HG03066 (cell line): ENCODE measurements at regions not wholly inside any gene's neighbourhood (a gene's known extent, or its start where the extent isn't known, plus 50 kb on each side); places are given as distances from the start of the nearest gene placed in this dataset.
"Not testable (repeated sequence)": the region's sequence is repeated elsewhere in the genome, so short reads cannot be mapped to it uniquely, and the experiment has no call there.

ENCODE experiments used
- ATAC-seq: cut with Tn5 transposase; IDR thresholded peaks from one replicate; pipeline ENCODE4 v1.9.1; 2021; ENCODE audit warnings: low read depth; ENCODE audit not compliant: unreplicated experiment

DNA sequence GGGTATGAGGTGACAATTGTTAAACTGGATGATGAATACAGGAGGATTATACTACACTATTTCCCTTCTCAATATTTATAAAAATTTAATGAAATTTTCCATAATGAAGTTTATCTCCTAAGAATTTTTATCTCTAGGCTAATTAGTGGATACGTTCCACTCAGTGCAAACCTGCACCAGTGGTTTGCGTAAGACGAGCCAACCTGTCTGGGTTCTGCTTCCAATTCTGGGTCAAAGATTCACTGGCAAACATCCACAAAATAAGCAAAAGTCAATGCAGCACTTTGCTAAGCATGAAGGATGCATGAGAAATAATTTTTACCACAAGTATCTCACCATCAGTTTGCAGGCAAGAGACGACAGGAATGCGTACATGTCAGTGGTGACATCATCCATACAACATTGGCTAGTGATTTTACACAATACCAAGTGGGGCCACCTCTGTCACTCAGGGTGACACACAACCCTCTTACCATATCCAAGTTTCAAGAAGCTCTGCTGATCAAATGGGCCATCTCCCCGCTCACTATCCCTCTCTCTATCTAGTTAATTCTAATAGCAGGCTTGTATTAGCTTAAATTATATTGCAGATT, 51.7 kb downstream of the FAM50B start:
- ATAC-seq = no peak

DNA sequence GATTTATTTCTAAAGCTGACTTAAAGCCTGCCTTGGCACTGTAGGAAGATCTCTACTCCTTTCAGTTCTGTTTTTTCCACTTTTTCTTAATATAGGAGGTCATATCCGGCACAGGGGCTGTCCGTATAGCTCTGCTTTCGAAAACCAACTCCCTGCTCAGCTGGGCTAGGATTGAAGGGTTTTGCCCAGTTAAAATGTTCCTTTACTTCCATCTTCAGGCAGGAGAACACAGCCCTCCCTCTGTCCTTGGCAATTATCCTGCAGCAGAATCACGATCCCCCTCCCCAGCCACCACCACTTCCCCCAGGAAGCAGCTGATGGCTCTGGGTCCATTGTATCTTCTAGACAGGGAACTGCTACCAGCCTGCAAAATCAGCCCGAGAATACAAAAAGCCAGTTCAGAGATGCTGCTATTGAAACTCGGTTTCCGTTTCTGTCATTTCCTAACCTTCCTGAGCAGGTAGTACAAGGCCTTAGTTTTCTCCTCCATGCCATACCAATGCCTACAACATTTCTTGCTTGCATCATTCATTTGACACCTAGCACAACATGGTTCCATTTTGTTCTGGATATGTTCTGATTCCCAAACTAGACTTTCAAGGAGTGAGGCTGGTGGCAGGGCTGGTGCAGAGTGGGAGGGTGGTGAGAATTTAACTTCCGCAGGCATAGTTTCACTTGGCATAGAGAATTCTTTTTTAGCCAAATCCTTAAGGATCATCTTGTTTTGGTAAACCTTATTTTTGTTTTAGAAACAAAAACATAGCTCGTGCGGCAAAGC, 53.9 kb downstream of the FAM50B start:
- no peak for ATAC-seq

DNA sequence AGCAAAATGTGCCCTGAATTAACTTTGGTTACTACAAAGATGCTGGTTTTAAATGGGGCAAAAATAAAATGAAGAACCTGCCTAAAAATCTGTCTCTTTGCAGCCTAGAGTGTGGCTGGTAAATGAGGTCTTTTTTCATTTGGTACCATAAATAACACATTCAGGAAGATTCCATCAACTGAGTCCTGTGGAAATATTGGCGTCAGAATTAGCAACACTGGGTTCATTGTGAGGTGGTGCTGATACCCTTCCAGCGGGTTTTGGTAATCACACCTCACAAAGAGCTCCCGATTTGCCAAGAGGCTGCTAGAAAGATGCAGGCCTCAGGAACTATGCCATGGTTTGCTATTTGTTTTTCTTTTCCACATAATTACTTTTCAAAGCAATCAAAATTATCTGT, 55.3 kb downstream of the FAM50B start:
- ATAC-seq = no peak

DNA sequence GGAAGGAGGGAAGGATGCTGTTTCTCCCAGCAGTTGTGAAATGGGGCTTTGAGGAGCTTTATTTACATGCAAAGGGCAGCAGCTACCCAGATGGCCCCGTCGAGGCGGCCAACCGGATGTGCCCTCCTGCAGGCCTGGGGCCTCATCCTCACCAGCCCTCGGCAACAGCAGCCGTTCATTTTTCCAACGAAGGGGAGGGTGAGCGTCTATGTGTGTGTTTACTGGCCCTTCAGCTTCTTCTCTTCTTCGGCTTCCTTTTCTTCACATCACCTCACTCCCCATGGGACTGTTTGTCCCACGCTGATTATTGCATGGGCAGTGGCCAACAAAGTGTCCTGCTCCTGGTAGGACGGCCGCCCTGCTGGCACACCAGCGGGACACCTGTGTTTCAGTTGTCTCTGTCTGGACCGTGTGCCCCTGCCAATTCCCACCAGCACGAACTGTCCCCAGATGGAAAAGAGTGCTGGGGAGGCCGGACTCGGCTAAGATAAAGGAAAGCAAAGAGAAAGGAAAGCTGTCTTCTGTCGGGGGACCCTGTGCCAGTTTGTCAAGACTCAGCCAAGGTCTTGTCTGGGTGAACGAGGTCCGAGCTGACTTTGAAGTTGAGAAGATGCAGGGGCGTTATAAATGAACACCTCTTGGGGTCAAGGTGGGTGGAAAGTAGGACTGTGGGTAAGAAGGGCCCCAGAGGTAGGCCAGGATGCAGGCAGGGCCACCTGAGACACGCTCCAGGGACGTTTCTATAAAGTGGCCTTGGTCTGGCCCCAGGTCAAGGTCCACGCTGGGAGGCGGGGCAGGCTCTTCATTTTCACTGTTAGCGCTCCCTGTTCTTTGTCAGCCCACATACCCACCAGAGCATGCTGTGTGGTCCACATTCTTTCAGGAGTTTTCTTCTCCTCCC, 57.0 kb downstream of the FAM50B start:
- no peak for ATAC-seq

DNA sequence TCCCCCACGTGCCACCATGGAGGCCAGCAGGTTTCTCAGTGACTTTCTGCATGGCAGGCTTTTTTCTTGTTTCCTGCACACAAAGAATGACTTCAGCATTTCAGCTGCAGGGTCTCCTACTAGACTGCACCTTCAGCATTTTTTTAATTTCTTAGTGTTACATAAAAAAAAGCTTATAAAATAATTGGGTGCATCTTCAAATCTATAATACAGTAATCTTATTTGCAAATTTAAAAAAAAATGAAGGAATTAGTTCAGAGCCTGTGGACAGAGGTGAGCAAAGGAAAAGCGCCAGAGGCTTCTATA, 57.6 kb downstream of the FAM50B start:
- ATAC-seq = no peak

DNA sequence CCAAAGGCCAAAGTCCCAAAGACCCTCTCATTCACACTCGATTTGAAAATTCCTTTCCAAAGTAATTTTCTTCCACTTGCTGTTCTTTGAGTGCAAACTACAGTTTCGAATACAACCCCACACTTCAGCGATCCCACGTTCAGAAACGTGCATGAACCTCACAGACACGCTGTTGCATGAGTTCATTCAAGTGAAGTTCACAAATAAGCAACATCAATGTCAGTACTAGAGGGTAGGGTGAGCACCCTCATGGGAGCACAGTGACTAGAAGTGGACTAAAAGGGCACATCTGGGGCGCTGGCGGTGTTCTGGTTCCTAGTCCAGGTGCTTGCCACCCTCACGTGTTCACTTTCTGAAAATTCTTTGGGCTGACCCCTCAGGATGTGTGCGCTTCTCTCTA, 59.0 kb downstream of the FAM50B start:
- ATAC-seq = no peak

DNA sequence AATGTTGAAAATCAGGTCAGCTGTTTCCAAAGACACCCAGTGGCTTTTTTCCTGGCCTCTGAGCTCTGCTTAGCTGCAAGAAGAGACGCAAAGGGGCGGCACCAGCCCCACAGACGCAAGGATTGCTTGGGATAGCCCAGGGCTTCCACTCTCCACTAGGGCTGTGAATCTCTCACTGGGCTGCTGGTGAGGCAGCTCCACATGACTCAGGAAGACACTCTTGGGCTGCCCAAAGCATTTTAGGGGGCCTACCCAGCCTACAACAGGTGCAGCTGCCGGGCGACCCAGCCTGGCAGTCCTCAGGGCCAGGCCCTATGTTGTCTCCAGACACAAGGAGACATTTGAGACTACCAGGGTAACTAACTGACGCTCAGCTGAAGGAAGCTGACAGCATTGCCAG, 59.8 kb downstream of the FAM50B start:
- no peak for ATAC-seq

DNA sequence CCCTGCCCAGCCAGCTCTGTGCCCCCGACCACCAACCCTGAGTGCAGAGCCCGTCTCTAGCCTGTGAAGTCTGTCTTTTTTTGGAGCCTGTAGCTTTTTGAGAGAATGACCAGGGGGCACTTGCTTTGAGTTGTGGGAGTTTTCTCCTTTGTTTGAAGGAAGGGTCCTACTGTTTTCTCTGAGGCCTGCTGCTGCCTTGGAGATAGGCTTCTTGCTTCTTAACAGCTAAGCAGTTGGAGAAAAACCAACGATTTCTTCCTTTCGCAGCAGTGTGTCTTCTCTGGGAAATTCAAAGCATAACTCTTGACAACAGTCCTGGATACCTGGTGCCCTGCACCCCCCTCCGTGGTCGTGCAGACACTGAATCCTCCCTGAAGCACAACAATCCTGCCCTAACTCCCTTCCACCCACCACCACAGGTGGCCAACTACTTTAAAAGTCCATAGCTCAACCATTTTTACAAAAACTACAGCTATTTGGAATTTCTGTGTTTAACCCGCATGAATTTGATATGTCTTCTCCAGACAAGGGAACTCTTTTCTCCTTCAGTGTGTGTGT, 61.0 kb downstream of the FAM50B start:
- ATAC-seq = no peak

DNA sequence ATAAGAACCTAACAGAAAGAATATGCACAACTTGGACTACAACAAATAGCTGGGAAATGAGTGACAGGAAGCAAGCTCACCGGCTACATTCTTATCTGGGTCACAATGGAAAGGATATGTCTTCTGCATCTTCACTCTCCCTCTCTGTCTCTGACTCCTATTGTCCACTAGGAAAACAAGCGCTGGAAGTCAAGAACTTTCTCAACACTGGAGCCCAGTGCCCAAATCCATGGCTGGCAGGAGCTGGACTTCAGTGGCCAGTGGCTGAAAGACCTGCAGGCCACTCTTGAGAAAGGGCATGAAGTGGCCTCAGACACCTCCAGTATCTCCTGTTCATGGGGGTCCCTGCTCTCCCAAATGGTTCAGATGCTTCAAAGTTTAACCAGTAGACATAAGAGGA, 62.0 kb downstream of the FAM50B start:
- no peak for ATAC-seq

DNA sequence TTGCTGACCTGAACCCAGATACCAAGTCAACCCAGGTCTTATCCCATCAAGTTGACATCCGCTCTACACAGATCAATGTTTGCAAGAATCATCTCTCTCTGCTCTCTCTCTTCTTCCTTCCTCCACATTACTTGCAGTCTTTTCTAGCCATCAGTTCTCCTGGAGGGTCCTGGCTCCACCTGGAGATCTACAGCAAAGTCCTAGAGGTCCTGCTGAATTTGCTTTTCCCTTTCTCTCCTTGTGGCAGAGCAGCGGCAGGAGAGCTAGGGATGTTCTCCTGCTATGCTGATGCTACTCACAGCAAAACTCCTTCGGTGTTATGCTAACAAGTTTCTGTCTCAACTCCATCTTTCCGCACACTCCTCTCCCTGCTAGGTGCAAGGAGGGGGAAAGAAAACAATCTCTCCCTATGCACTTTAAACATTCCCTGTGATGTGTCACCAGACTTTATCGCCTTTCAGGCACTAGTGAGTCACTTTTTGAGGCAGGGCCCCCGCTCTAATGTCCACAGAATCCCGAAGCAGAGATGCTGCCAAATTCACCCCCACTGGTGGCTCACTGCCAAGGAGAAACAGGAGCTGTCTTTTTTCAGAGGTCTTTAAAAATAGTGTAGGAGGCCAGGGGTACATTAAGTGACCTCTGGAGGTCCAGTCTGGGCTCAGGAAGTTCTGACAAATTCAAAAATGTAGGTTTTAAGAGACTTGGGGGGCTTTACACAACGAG, 62.6 kb downstream of the FAM50B start:
- no peak for ATAC-seq

DNA sequence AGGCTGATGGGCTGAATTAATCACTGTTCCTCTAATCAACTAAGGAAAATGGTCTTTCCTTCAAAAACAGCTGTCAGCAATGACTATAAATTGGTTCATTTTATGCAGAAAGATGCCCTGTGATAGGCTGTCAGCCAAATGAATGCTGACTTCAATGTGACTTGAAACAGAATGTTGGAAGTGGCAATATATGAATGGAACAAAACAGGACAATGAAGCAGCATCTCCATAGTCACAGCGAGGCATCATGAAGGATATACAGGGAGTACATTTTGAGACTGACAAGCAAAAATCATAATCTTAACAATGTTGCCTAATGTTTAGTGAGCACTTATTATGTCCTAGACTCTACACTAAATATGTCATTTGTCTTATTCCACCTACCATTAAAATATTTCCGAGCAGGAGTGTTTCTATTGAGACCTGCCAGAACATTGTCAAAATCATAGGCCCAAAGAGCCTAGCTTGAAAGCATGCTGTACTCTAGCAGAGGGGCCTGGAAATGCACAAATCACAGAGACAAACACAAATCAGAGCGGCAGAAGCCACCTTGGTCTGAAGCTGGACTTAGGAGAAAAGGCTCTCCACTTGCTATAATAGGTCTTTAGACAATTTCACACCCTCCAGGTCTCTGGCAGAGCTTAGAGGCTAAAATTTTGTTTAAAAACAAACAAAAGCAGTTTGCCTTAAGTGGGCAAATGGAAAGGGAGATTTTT, 63.3 kb downstream of the FAM50B start:
- ATAC-seq = no peak

DNA sequence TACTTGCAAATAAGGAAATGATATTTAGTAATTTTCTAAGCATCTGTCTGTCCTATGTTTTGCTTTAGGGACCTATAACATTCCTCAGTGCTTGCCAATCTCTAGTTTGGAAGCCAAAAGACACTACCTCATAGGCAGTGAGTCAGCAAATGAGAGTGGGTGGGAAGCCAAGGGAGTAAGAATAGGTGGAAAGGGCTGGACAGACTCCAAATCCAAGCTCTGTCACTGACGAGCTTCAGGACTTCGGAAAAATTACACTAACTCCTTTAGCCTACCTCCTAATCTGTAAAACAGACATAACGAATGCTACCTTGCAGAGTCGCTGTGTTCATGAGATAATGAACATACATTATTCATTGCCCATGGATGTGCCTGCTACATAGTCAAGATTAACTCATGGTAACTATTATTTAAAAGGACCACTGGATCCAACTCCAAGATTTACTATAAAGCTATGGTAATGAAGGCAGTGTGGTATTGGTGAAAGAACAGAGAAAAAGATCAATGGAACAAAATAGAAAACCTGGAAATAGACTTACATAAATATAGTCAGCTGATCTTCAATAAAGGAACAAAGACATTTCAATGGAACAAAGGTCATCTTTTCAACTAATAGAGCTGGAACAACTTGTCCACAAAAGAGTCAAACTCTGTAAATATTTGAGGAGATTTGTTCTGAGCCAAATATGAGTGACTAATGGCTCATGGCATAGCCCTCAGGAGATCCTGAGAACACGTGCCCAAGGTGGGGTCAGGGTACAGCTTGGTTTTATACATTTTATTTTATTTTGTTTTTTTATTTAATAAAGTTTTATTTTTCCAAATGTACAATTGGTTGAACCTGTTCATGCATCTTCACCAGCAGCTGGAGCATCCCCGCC, 64.1 kb downstream of the FAM50B start:
- ATAC-seq = no peak

DNA sequence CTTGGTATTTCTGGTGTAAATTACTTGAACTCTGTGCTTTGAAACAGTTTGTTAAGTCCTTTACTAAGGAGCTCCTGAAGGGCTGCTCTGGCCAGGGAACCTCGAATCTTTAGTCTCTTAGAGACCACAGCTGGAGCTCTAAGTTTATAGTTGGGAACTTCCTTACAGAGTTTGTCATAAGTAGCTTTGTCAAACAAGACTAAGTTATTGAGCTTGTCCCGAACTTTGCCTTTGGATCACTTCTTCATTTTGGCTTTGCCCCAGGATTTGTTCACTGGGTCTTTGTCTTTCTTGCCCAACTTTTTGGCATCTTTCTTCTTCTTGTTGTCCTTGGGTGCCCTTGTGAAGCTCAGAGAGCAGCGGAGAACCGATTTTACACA, 64.8 kb downstream of the FAM50B start:
- no peak for ATAC-seq

DNA sequence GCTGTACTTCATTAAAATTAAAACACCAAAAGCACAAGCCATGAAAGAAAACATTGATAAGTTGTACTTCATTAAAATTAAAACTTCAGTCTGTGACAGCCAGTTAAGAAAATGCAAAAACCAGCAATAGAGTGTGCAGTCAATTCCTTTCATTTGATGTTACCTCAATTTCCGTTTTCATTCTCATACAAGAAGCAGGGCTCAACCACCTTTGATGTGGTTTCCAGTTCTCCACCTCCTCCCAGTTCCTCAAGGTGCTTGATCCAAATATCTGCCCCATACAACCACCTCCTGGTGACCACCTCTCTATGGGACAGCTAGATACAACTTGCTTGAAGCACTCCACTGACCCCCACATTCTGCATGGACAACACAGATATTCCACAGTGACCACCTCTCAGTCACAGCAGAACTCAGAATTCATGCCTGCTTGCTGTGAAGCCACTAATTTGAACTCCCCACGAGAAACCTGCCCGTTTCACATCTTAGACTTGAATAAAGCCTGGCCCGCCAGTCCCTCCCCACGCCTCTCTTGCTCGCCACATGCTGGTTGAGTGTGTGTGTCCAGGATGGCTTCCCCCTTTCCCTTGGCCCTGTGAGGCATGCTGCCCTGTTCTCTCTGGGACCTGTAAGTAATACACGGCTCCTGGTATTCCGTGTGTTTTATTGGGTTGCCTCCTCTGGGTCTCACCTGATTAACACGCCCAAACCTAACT, 66.1 kb downstream of the FAM50B start:
- no peak for ATAC-seq

DNA sequence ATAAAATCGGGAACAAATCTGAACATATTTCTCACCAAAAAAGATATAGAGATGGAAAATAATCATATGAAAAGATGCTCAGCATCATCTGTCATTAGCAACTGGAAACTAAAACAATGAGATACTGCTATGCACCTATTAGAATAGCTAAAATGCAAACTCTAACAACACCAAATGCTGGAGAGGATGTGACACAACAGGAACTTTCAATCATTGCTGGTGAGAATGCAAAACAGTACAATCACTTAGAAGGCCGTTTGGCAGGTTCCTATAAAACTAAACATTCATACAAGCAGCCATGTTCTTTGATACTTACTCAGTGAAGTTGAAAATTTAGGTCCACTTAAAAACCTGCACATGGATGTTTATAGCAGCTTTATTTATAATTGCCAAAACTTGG, 67.0 kb downstream of the FAM50B start:
- ATAC-seq = no peak

DNA sequence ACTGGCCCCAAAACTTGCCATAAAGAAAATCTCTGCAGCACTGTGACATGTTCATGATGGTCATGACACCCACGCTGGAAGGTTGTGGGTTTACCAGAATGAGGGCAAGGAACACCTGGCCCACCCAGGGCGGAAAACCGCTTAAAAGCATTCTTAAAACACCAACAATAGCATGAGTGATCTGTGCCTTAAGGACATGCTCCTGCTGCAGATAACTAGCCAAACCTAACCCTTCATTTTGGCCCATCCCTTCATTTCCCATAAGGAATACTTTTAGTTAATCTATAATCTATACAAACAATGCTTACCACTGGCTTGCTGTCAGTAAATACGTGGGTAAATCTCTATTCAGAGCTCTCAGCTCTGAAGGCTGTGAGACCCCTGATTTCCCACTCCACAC, 67.6 kb downstream of the FAM50B start:
- ATAC-seq = not testable (repeated sequence)

DNA sequence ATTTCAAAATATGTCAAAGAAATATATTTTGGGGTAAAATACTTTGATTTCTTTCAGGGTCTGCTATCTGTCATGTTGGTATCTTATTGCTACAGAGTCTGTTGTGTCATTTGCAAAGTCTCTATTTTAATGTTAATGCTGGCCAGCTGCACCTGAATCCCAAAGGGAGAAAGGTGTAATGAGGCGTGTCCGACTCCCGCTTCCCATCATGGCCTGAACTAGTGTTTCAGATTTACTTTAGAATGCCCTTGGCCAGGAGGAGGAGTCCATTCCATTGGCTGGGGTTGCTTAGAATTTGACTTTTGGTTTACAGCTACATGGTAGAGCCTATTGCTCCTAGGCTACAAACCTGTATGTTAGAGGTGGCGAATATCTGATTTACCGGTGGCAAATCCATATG, 69.3 kb downstream of the FAM50B start:
- no peak for ATAC-seq

DNA sequence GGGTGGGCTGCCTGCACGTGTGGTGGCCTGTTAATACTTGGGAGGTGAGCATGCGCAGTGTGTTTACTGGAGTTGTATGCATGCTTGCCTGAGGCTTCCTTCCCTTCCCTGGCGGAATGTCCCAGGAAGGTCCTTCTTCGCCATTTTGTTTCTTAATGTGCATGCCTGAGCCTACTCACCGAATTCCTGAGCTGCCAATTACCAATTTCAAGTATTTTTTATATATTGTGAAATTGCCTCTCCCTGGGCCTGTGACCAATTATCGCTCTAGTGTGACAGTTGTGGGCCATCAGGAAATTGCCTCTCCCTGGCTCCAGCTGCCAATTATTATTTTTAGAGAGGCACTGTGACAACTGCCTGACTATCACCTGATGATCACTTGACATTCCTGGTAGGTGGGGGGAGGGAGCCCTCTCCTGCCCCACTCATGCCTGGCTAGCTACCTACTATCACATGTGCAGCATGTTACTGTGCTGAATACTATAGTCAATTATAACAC, 70.0 kb downstream of the FAM50B start:
- ATAC-seq = no peak
